CD4-positive, CD25-positive, alpha-beta regulatory T cell (primary cell): ENCODE measurements at regions not wholly inside any gene's neighbourhood (a gene's known extent, or its start where the extent isn't known, plus 50 kb on each side); places are given as distances from the start of the nearest gene placed in this dataset.
"Not testable (repeated sequence)": the region's sequence is repeated elsewhere in the genome, so short reads cannot be mapped to it uniquely, and the experiment has no call there.

ENCODE experiments used
- ATAC-seq, 2 donors: fragments of 150-1000 bp; cut with Tn5 transposase; one replicate each; pipeline ENCODE4 v1.10.0; 2021; ENCODE audit warnings: low read depth in 2 of 2, moderate number of reproducible peaks in 2 of 2, moderate library complexity in 1 of 2
- DNase-seq, 3 donors: peaks; one replicate each; pipeline versions ENCODE4 v3.0.0 to v3.0.0-alpha.2; 2012 to 2022; ENCODE audit warnings: mixed read lengths in 1 of 3
- H3K27ac ChIP-seq: one replicate; pipeline ENCODE4 v1.7.0; 2013; ENCODE audit warnings: mild to moderate bottlenecking, low read length; ENCODE audit not compliant: insufficient read depth, poor library complexity, severe bottlenecking
- H3K27me3 ChIP-seq: one replicate; pipeline ENCODE4 v1.7.0; 2013; ENCODE audit warnings: low read length; ENCODE audit not compliant: control insufficient read depth, insufficient read depth
- H3K36me3 ChIP-seq: one replicate; pipeline ENCODE4 v1.7.0; 2013; ENCODE audit warnings: mild to moderate bottlenecking, low read length, moderate library complexity; ENCODE audit not compliant: control insufficient read depth, insufficient read depth
- H3K4me1 ChIP-seq: 2 replicates; pipeline ENCODE4 v1.7.0; 2013; ENCODE audit warnings: mild to moderate bottlenecking, low read length; ENCODE audit not compliant: insufficient read depth, control insufficient read depth, poor library complexity, severe bottlenecking
- H3K4me3 ChIP-seq: one replicate; pipeline ENCODE4 v1.7.0; 2013; ENCODE audit warnings: low read depth, mild to moderate bottlenecking, low read length, moderate library complexity
- H3K9me3 ChIP-seq, 2 experiments: 1 replicate in 1 of 2; 2 replicates in 1 of 2; pipeline ENCODE4 v1.7.0; 2013; ENCODE audit warnings: low read length in 2 of 2, mild to moderate bottlenecking in 1 of 2, moderate library complexity in 1 of 2; ENCODE audit not compliant: control insufficient read depth in 2 of 2
- H3K27ac Mint-ChIP-seq, 3 donors: one replicate each; pipeline ENCODE4 v1.8.0; 2020 to 2022; ENCODE audit warnings: mild to moderate bottlenecking in 3 of 3, mixed read lengths in 3 of 3, moderate library complexity in 2 of 3
- H3K27me3 Mint-ChIP-seq: one replicate; pipeline ENCODE4 v1.8.0; 2022; ENCODE audit warnings: mild to moderate bottlenecking, mixed read lengths
- H3K36me3 Mint-ChIP-seq: one replicate; pipeline ENCODE4 v1.8.0; 2020; ENCODE audit warnings: mixed read lengths
- H3K4me1 Mint-ChIP-seq, 4 donors: one replicate each; pipeline ENCODE4 v1.8.0; 2020 to 2022; ENCODE audit warnings: mixed read lengths in 4 of 4, mild to moderate bottlenecking in 1 of 4
- H3K4me3 Mint-ChIP-seq, 4 donors: one replicate each; pipeline ENCODE4 v1.8.0; 2020 to 2022; ENCODE audit warnings: mild to moderate bottlenecking in 4 of 4, mixed read lengths in 4 of 4, moderate library complexity in 3 of 4
- H3K9me3 Mint-ChIP-seq, 7 donors: one replicate each; pipeline ENCODE4 v1.8.0; 2020 to 2022; ENCODE audit warnings: mixed read lengths in 7 of 7, mild to moderate bottlenecking in 3 of 7, moderate library complexity in 2 of 7

DNA sequence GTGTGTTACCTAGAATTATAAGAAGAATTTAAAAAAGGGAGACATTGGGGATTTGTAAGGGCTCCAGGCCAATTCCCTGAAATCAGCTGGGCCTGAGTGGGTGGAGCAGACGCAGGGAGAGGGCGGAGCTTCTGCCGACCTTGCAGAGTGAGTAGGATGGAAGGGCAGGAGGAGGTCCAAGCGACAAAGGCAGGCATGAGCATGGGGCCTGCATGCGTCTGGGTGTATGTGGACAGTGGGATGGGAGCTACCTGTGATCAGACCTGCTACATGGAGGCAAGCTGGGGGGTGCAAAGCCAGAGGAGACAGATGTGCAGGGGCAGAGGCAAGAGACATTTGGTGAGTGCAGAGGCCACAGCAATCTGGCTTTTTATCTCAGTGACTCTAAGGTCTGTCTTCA is 105.3 kb upstream of the OLIG2 start:
- Mint-ChIP-seq H3K27ac (peak overlapping the region in 1 of 3 donors; percentile 74), H3K27me3 (peaks cover 7% of the 10 kb centered on the region), H3K36me3 (no peaks in the 10 kb centered on the region), H3K4me3 (no peak overlapping the region), H3K9me3 (peaks cover 0 to 18% (median 9%) of the 10 kb centered on the region in 7 donors), H3K4me1 (peaks cover 7 to 16% (median 14%) of the 10 kb centered on the region in 4 donors)
- ATAC-seq, result no peak
- H3K4me3 ChIP-seq, result no peak overlapping the region
- H3K4me1 ChIP-seq, result peaks cover 4% of the 10 kb centered on the region
- peaks cover 11 to 15% of the 10 kb centered on the region in 2 experiments for H3K9me3 ChIP-seq
- H3K27ac ChIP-seq, result no peak overlapping the region
- no peaks in the 10 kb centered on the region for H3K36me3 ChIP-seq
- DNase-seq, result no peak
- no peaks in the 10 kb centered on the region for H3K27me3 ChIP-seq

GRCh38 chr21:32921632-32922230 is 104.0 kb upstream of the OLIG2 start:
- DNase-seq (peak; percentile 3 to 36 (median 26)), ATAC-seq (no peak)
- Histone ChIP-seq H3K9me3 (peaks cover 16 to 18% of the 10 kb centered on the region in 2 experiments), H3K27me3 (no peaks in the 10 kb centered on the region), H3K4me1 (no peaks in the 10 kb centered on the region), H3K27ac (no peak overlapping the region), H3K4me3 (no peak overlapping the region), H3K36me3 (no peaks in the 10 kb centered on the region)
- Mint-ChIP-seq H3K4me1 (peaks cover 0 to 7% (median 5%) of the 10 kb centered on the region in 4 donors), H3K27ac (no peak overlapping the region), H3K9me3 (peaks cover 2 to 22% (median 13%) of the 10 kb centered on the region in 7 donors), H3K36me3 (peaks cover 3% of the 10 kb centered on the region), H3K27me3 (peaks cover 7% of the 10 kb centered on the region), H3K4me3 (no peak overlapping the region)

DNA sequence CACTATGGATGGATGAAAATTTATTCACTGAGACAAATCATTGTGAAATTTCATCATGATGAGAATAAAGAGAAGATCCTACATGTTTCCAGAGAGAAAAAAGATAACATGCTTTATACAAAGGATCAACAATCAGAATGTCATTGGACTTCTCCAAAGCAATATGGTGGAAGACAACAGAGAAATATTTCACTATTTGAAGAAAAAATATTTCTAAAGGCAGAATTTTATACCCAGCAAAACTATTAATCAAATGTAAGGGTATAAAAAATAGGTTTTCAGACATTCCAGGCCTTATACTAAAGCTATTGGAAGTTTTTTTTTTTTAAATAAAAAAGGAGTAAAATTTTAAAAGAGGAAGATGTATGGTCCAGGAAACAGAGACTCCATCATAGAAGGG is 100.6 kb upstream of the OLIG2 start:
- H3K27me3 Mint-ChIP-seq, result peaks cover 13% of the 10 kb centered on the region
- peaks cover 2 to 22% (median 13%) of the 10 kb centered on the region in 7 donors for H3K9me3 Mint-ChIP-seq
- peaks cover 9% of the 10 kb centered on the region for H3K4me1 ChIP-seq
- H3K27me3 ChIP-seq, result no peaks in the 10 kb centered on the region
- no peak overlapping the region for H3K27ac Mint-ChIP-seq
- H3K36me3 ChIP-seq, result no peaks in the 10 kb centered on the region
- DNase-seq (no peak), ATAC-seq (no peak)
- H3K4me3 Mint-ChIP-seq, result no peak overlapping the region
- H3K4me3 ChIP-seq, result no peak overlapping the region
- peaks cover 16 to 18% of the 10 kb centered on the region in 2 experiments for H3K9me3 ChIP-seq
- peaks cover 7 to 13% (median 10%) of the 10 kb centered on the region in 4 donors for H3K4me1 Mint-ChIP-seq
- peaks cover 8% of the 10 kb centered on the region for H3K36me3 Mint-ChIP-seq
- H3K27ac ChIP-seq, result no peak overlapping the region

DNA sequence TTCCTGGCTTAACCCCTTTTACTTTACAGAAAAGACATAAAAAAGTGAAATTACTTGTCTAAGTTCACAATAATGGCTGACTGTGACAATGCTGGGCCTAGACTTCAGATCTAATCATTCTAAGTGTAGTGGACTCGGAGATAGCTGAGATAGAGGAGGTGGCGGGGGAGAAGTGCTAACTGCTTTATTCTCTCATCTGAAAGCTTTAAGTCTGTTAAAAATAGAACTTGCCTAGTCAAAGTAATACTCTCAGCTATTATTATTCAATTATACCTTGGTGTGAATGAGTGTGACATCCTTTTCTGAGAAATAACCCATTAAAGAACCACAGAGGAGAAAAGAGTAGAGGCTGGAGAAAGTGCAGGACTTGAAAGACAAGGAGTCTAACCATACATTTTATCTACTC is 96.1 kb upstream of the OLIG2 start:
- Histone ChIP-seq H3K4me3 (peak overlapping the region; percentile 34), H3K27ac (no peak overlapping the region), H3K9me3 (peaks cover 11 to 14% of the 10 kb centered on the region in 2 experiments), H3K27me3 (no peaks in the 10 kb centered on the region), H3K36me3 (no peaks in the 10 kb centered on the region), H3K4me1 (peaks cover 34% of the 10 kb centered on the region)
- H3K4me3 Mint-ChIP-seq, result peak overlapping the region in 2 of 4 donors; percentile 58 to 82
- DNase-seq (peak in 1 of 3 donors; percentile 42), ATAC-seq (no peak)
- H3K9me3 Mint-ChIP-seq, result peaks cover 3 to 14% (median 4%) of the 10 kb centered on the region in 7 donors
- peaks cover 11% of the 10 kb centered on the region for H3K36me3 Mint-ChIP-seq
- H3K27ac Mint-ChIP-seq, result peak overlapping the region; percentile 55 to 91 (median 82)
- peaks cover 9 to 42% (median 27%) of the 10 kb centered on the region in 4 donors for H3K4me1 Mint-ChIP-seq
- H3K27me3 Mint-ChIP-seq, result peaks cover 19% of the 10 kb centered on the region

- Histone ChIP-seq H3K4me1 (peaks cover 34% of the 10 kb centered on the region), H3K27ac (no peak overlapping the region), H3K36me3 (no peaks in the 10 kb centered on the region), H3K4me3 (no peak overlapping the region), H3K27me3 (no peaks in the 10 kb centered on the region), H3K9me3 (peaks cover under 1 to 3% of the 10 kb centered on the region in 2 experiments)
- peak overlapping the region in 2 of 3 donors; percentile 14 to 52 for H3K27ac Mint-ChIP-seq
- peaks cover 9 to 42% (median 27%) of the 10 kb centered on the region in 4 donors for H3K4me1 Mint-ChIP-seq
- peaks cover 11% of the 10 kb centered on the region for H3K36me3 Mint-ChIP-seq
- DNase-seq (no peak), ATAC-seq (no peak)
- peaks cover 0 to 10% (median 3%) of the 10 kb centered on the region in 7 donors for H3K9me3 Mint-ChIP-seq
- peaks cover 17% of the 10 kb centered on the region for H3K27me3 Mint-ChIP-seq
- H3K4me3 Mint-ChIP-seq, result no peak overlapping the region
These were observed 95.1 kb upstream of the OLIG2 start for GRCh38 chr21:32930673-32931072.

DNA sequence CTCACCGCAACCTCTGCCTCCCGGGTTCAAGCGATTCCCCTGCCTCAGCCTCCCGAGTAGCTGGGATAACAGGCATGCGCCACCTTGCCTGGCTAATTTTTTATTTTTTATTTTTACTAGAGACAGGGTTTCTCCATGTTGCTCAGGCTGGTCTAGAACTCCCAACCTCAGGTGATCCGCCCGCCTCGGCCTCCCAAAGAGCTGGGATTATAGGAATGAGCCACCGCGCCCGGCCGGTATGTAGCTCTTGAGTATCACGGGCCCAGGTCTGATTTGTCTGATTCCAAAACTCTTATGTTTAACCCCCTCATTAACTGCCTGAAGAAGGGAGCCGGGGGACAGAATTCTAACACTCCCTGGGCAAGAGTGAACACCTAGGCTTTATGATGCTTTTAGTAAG is 91.7 kb upstream of the OLIG2 start:
- DNase-seq, result not testable (repeated sequence)

DNA sequence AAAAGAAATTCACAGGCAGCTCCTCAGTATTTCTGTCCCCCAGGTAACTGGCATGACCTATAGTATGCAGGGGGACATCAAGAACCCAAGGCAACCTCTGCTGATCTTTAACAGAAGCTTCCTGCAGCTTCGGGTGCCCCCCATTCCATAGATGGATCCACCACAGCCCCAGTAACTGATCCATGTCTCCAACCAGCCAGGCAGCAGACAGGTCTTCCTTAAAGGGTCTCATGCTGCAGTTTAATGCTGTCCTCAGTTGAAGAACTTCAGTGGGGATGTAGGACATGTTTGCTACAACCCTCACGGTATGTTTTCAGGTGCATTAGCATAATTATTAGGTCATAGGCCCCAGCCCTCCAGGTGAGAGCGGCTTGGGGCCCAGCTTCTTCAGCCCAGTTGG is 90.9 kb upstream of the OLIG2 start:
- Mint-ChIP-seq H3K4me1 (peaks cover 9 to 38% (median 21%) of the 10 kb centered on the region in 4 donors), H3K36me3 (peaks cover 4% of the 10 kb centered on the region), H3K4me3 (no peak overlapping the region), H3K9me3 (peaks cover 0 to 1% (median 0%) of the 10 kb centered on the region in 7 donors), H3K27ac (no peak overlapping the region), H3K27me3 (peaks cover 16% of the 10 kb centered on the region)
- Histone ChIP-seq H3K27me3 (no peaks in the 10 kb centered on the region), H3K4me1 (peaks cover 28% of the 10 kb centered on the region), H3K9me3 (no peaks in the 10 kb centered on the region), H3K27ac (no peak overlapping the region), H3K4me3 (no peak overlapping the region), H3K36me3 (no peaks in the 10 kb centered on the region)
- ATAC-seq (no peak), DNase-seq (no peak)

More for the DNA sequence above, 91.7 kb upstream of the OLIG2 start:
- H3K4me1 ChIP-seq, result peaks cover 34% of the 10 kb centered on the region
- Mint-ChIP-seq H3K27me3 (peaks cover 16% of the 10 kb centered on the region), H3K4me1 (peaks cover 9 to 45% (median 26%) of the 10 kb centered on the region in 4 donors)
- H3K27ac Mint-ChIP-seq, H3K36me3 Mint-ChIP-seq, H3K4me3 Mint-ChIP-seq, H3K27me3 ChIP-seq, H3K4me3 ChIP-seq, ATAC-seq, H3K9me3 Mint-ChIP-seq, H3K36me3 ChIP-seq, H3K27ac ChIP-seq, H3K9me3 ChIP-seq: not testable (repeated sequence)
